HK-2 (cell line): ENCODE measurements at regions not wholly inside any gene's neighbourhood (a gene's known extent, or its start where the extent isn't known, plus 50 kb on each side); places are given as distances from the start of the nearest gene placed in this dataset.

ENCODE experiments used
- DNase-seq: peaks from one replicate; pipeline ENCODE4 v3.0.0-alpha.2; 2018; ENCODE audit not compliant: unreplicated experiment

DNA sequence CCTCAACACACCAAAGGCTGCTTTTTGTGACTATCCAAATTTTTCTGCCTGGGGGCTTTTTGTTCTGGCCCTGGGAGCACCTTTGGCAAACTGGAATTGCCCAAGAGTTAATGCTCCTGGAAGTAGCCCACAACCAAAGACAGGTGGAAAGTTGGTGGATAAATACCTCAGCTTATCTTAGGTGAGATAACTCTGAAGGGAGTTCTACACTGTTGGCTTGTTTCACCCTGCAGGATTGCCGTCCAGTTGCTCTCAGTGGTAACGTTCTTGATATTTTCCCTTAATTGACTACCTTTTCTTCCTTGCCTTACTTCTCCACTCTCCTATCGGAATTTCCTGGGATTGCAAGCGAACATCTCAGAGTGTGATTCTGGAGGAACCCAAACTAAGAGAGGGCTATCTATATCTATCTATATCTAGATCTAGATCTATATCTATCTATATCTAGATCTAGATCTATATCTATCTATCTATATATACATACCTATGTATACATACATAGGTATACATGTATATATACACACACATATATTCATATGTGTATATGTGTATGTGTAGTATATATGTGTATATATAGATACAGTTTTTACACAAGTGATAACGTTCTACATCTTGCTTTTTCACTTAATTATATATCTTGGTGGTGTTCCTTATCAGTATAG, 82.6 kb upstream of the DHX15 start:
- no peak for DNase-seq

DNA sequence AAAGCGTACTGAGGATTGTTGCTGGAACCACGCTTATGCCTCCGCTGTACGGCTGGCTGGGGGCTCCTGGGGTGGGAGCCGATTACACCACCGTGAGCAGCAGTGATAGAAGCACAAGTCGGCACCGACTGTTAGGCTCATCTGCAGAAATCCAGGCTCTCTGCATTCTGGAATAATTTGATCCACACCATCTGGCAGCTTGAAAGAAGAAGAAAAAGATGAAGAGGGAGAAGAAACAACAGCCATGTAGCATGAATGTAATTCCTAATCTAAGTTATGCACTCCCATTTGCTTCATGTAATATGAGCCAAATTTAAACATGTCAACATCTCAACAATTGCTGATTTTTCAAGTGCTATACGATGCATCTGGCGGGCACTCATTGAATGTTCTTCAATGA, 84.6 kb upstream of the DHX15 start:
- DNase-seq = no peak

DNA sequence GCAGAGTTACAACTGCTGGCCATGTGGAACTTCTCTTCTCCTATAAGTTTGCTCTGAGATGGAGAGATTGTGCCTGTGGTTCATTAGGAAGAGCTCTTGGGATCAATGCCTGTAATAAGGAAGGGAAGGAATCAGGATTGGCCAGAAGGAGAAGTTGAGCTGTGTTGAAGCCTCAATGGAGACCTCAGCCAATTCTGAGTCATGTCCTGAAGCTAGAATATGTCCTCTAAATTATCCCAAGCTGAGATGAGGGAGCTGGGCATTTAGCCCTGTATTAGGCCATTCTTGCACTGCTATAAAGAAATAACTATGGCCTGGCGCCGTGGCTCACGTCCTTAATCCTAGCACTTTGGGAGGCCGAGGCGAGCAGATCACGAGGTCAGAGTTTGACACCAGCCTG, 85.4 kb upstream of the DHX15 start:
- DNase-seq = no peak

DNA sequence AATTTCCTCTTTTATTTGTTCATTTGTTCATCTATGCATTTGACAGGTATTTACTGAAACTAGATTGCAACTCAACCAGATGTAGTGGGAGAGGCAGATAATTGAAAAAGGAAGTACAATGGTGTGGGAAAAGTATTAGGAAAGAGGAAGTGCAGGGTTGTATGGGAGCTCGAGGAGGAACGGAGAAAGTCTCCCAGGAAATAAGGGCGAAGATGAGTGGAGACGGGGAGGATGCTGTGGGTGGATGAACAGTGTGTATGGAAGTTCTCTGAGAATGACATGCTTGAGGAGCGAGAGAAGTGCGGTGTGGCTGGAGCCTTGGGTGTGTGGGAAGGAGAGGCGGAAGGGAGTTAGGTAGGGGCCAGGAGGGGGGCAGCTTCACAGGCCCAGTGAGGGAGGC, 87.5 kb upstream of the DHX15 start:
- no peak for DNase-seq

DNA sequence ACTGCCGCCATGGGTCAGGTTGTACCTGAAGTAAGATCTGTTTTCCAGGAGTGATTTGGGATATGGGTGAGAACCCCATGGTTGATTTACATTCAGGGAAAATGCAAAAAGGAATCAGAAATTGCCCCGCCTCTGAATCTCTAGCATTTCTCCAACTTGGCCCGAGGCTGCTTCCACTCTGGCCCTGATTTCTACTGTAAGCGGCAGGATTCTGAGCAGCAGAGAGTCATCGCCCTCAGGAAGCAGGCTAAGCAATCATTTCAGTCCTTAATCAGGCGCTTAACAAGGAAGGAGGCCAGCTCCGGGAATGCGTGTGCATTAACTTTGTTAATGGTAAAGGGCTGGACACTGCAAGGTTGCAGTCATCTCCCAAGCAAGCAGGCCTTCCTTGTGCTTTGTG, 88.5 kb upstream of the DHX15 start:
- DNase-seq = no peak

DNA sequence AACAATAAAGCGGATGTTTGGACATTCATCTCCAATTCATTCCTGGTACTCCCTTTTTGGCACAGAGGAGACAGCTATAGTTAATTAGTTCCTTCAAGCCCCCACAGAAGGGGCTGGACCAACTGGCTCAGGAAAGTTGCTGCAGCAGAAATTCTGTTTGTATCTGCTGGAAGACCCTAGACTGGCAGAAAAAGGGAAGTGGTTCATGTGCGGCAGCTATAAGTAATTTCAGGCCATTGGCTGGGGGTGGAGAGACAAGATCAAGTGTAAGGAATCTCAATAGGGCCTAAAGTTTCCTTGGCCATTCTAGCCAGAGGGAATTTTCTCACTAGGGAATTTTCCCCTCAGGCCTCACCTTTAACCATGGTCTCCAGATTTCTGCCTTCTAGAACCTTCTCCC, 89.9 kb upstream of the DHX15 start:
- no peak for DNase-seq

DNA sequence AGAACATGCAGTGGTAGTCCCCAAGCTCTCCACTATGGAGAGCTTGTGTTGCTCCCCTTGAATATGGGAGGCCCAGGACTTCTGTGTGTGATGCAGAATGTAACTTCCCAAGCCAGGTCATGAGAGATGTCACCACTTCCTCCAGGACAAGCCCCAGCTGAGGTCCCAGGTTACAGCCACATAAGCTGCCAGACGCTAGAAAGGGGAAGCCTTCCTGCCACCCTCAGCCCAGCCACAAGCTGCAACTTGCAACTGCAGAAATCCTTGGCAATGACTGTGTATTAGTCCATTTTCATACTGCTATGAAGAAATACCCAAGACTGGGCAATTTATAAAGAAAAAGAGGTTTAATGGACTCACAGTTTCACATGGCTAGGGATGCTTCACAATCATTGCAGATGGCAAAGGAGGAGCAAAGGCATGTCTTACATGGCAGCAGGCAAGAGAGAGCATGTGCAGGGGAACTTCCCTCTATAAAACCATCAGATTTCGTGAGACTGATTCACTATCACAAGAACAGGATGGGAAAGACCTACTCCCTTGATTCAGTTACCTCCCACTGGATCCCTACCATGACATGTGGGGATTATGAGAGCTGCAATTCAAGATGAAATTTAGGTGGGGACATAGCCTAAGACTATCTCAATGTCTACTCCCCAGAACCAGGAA, 91.5 kb upstream of the DHX15 start:
- DNase-seq = no peak

DNA sequence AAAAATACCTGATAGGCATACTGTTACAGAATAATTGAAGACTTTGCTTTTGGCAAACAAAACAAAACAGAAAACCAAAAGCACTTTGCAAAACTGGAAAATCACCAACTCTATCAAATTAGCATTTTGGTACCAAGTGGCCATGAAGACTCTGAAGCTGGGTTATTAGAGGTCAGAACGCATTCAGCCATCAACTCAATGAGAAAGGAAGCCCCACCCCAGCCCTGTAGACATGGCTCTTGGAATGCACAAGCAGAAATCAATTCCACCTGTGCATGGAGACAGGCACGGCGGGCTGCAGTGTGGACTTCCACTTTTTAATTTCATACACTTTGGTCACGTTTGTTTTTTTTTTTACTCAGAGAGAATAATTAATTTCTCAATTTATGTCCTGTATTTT, 93.6 kb upstream of the DHX15 start:
- DNase-seq = no peak

DNA sequence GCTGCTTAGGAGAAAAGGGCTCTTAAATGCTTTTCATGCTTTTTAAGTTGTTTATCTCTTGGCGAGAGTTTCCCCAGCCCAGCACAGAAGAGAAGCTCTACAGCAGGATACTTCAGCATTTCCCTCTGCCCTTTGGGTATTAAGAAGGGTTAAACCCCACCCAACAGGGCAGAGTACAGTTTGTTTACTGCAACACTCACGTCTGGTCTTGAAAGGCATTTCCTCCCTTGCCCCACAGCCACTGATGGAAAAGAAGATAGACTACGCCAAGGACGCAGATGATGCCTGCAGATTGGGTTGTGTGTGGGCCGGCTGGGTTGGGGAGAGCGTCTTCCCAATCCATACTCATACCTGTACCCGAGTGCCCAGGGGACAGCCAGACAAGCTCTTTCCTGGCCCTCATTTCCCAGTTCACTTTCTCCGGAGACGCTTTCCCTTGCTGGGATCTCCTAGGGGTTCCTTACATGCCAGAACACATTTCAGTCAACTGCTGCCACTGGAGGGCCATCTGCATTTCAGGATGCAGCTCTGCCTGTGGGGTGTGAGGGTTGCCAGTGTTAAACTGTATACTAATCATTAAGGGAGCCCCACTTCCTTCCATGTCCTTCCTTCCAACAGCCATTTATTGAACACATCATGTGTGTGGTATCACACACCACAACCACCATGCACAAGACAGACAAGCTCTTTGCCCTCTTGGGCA, 96.5 kb upstream of the DHX15 start:
- DNase-seq = no peak

DNA sequence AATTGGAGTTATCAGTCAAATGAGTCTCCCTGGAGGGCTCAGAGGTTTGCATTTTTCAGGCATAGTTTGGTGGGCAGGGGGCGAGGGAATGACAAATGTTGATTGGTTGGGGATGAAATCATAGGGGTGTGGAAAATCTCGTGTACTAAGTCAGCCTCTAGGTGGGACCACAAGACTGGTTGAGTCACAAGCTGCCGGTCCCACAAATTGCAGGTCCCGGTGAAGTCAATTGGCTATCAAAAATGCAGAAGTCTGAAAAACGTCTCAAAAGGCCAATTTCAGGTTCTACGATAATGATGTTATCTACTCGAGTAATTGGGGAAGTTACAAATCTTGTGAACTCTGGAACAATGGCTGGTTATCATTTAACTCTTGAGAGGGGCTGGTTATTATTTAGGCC, 98.8 kb upstream of the DHX15 start:
- DNase-seq = no peak

DNA sequence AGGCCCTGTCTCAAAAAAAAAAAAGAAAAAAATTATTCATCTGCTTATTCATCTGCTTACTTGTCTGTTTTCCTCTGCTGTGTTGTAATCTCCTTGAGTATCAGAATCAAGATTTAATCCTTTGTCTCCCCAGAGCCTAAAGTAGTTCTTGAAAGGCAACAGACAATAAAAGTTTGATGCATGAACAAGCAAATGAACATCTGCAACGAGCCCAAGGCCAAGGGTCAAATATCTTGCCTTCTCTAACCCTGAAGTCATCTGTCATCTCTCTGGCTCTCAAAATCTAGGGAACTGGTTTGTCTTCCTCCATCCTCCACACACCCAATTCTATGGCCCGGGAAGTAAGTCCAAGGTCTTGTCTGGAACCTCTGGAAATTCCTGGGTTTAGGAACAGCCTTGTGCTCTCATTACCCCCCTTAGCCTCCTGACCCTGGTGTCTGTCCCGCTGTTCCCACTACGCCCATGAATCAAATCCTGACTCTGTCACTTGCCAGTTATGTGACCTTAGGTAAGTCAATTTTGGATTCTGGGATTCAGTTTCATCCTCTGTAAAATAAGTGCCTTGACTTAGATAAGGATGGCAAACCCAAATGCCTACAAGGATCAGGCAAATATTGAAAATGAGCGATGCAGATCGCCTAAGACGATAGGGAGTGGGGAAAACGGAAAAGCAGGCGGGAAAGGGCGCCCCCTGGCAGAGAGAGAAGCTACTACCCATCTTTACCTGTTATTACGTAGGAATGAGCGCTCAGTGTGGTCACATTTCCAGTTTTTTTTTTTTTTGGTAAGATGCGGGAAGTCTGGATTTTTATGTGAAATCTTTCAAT, 102.7 kb upstream of the DHX15 start:
- peak; percentile 14 for DNase-seq

DNA sequence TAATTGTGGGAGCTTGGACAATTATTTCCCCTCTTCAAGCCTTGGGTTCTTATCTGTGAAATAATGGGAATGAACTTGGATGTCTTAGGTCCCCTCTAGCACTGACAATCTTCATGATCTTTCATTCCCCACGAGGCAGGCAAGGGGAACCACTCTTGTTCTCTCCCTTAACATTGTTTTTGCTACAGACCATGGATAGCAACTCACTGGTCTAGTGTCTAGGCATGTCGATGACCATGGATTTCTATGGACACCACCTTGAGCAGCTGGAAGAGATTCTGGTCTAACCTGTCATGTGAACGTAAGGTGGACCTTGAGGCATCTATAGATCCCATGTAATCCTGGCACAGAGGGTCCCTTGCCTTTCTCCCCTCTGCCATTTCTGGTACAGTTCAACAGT, 104.1 kb upstream of the DHX15 start:
- no peak for DNase-seq

DNA sequence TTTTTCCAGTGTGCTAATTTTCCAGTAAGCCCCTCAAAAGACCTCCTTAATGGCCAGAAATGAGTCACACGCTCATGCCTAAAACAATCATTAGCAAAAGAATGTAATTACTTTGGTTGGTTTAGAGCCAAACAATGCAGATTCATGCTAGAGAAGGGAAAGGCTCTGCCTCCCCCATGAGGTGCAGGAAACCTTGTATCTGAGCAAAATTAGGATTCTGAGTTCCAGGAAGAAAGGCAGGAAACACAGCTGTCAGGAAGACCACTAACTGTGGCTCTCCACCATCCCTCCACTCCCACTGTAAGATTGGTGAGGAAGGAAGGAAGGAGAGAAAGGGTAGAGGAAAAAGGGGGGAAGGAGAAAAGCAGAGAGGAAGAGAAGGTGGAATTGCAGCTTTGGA, 104.9 kb upstream of the DHX15 start:
- DNase-seq = no peak

DNA sequence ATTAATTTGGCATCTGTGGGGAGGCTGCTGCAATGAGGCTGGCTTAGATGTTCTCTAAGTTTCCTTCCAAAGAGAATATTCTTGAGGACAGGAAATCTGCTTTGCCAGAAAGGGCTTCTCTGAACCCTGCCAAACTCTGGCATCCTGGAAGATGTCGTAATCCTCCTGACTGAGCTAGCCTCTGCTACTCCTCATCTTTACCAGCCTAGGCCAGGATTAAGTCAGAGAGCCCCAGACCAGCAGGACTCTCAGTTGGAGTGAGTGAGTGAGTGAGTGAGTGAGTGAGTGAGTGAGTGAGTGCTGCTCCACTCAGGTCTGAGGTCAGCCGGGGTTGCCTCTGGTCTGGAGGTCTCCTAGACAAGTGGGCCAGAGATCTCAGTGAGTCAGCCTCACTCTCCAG, 104.9 kb upstream of the SOD3 start:
- DNase-seq = no peak

DNA sequence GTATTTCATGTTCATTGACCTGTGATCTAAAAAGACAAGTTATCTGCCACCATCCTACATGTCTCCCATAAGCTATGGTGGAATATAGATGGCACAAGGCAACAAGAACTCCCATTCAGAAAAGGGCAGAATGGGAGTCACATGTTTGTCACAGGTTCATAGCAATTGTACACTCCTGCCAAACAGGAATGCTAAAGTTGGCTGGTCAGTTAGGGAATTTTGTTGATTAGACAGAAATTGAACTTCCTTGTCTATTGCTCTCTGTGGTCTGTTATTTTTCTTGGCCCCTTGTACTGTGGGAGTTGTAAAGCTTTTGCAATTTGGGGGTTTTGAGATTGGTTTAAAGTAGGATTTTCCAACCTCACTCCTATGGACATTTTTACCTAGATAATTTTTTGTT, 101.7 kb upstream of the SOD3 start:
- no peak for DNase-seq

DNA sequence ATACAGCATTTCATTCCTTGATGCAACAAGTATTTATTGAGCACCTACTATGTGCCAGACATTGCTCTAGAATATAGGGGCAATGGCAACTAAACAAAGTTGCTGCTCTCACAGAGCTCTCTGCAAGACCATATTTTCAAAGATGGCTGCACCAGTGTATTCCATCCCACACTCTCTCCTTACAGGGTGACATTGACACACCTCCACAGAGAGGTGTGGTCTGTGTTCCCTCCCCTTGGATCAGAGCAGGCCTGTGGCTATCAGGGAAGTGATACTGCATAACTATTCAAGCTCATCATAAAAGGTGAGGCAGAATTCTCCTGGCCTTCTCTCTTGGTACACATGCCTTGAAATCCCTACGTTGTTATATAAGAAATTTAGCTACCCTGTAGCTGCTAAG, 95.3 kb upstream of the SOD3 start:
- DNase-seq = no peak

DNA sequence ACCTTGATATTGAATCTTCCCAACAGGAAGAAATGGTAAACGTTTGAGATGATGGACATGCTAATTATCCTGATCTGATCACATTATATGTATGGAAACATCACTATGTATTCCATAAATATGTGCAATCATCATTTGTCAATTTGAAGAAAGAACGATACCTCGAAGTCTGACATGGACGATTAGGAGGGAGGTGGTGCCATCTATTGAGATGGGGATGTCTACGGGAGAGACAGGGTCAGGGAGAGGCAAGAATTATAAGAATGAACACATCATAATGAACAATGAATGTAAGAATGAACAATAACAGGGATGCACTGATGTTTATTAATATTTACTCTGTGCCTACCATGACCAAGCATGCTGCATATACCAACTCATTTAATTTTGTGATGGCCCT, 93.7 kb upstream of the SOD3 start:
- no peak for DNase-seq

DNA sequence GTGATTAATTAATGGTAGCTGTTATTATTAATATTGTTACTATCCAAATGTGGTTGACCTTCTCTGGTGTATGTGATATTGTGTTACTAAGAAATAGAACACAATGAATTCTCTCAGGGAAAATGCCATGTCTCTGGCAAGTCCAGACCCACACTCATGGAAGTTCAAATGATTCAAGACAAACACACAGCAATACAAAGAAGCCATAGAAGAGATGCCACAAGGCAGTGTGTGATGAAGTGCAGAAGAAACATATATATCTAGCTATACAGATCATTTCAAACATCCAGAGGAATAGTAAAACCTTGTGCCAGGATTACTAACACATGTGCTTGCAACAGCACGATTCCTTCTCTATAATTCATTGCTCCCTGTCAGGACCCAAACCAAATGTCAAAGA, 93.1 kb upstream of the SOD3 start:
- DNase-seq = no peak

DNA sequence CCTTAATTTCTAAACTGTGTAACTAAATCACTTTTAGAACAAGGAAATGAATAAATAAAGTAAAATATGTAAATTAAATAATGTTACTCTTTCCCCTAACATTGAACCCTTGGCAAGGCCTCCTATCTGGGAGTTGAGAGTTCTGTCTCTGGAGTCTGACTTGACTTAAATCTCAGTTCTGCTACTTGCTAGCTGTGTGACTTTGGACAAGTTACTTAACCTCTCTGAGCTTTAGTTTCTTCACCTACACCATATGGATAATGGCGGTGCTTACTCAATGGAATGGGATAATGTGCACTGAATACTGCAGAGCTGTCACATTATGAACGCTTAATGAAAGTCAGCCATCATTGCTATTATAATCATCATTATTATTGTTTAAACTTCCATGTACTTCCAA, 92.1 kb upstream of the SOD3 start:
- DNase-seq = no peak

DNA sequence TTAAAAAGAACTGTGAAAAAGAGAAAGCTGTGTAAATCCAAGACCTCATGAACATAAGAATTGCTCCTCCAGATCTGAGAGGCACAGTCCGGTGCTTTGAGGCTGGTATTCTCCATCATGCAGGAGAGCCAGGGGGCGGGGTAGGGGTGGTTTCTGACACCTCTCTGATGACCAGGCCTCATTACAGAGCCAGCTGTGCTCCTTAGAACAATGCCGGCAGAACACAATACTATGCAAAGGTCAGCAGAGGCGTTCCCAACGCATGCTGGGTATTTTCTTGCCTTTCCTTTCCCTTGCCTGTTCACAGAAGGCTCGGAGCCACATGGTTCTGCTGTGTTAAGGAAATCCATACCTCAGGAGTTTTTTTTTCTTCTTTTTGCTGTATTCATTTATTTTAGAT, 91.2 kb upstream of the SOD3 start:
- no peak for DNase-seq

DNA sequence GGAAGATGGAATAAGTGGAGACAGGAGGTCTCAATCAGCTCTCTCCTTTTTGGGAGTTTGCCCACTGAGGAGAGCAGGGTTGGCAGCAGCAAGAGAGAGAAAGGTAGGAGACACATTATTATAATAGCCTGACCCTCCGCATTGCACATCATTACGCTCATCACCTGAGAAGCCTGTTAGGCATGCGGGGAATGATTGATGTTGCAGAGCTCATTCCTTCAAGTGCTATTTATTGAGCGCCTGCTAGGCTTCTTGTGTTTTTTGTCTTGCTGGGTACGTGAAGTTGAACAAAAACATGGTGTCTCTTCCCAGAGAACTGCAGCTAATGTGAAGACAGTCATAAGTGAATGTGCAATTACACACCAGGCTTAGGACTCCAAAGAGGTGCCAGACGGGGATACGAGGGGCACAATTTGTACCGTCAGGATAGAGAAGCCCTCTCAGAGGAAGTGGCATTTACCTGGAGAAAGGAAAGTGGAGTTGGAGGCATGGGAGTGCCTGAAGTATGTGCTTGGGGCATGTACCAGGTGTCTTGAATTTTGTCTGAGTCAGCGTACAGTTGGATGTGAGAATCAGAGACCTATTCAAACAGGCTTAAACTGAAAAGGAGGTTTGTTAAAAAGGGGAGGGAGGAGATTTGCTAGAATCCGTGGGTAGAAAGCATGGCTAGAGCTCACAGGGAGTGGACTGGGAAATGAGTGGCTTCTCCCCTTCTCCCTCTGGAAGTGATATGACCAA, 90.2 kb upstream of the SOD3 start:
- no peak for DNase-seq

DNA sequence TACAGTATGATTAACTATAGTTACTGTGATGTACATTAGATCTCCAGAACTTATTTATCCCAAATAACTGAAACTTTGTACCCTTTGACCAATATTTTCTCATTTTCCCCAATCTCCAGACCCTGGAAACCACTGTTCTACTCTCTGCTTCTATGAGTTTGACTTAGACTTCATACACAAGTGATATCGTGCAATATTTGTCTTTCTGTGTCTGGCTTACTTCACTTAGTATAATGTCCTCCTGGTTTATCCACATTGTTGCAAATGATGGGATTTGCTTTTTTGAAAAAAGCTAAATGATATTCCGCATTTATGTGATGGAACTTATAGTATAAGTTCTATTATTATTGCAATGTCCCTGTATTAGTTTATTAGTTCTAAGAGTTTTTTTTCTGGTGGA, 81.8 kb upstream of the SOD3 start:
- DNase-seq = no peak
